ENCODE measurements at regions not wholly inside any gene's neighbourhood (a gene's known extent, or its start where the extent isn't known, plus 50 kb on each side); places are given as distances from the start of the nearest gene placed in this dataset.

DNA sequence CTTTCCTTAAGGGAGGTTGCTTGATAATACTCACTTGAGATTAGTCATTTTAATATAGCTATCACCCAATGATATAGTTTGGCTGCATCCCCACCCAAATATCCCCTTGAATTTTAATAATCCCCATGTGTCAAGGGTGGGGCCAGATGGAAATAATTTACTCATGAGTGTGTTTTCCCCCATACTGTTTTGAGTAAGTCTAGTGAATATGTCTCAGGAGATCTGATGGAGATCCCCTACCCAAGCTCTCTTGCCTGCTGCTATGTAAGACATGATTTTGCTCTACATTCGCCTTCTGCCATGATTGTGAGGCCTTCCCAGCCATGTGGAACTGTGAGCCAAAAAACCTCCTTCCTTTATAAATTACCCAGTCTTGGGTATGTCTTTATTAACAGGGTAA is 539.7 kb upstream of the GRID2 start:
- TF ChIP-seq CTCF (IDR thresholded peaks at IDR 0.05; ENCODE audit: borderline replicate concordance, extremely low read depth, low read length, poor library complexity, severe bottlenecking), result no peak
- TF ChIP-seq EZH2 (IDR thresholded peaks at IDR 0.05; ENCODE audit: borderline replicate concordance, low read depth, low read length, severe bottlenecking), result no peak
